Activated CD4-positive, alpha-beta T cell treated with anti-CD3 and anti-CD28 coated beads, Interleukin-2, amount 10 ng/mL, durations not matched to agents 7 days and 5 days (primary cell): ENCODE measurements at regions not wholly inside any gene's neighbourhood (a gene's known extent, or its start where the extent isn't known, plus 50 kb on each side); places are given as distances from the start of the nearest gene placed in this dataset.
"Not testable (repeated sequence)": the region's sequence is repeated elsewhere in the genome, so short reads cannot be mapped to it uniquely, and the experiment has no call there.

ENCODE experiments used
- CTCF ChIA-PET: fragments of 350-600 bp; sonication (Branson Sonifier 250); formaldehyde crosslinking; loops from one replicate; lab custom pipeline; 2021; ENCODE audit warnings: antibody characterized with exemption; lab: Charles Lee
- POLR2A ChIA-PET: fragments of 350-600 bp; sonication (Branson Sonifier 250); formaldehyde crosslinking; loops from one replicate; lab custom pipeline; 2021; ENCODE audit warnings: antibody characterized with exemption; lab: Charles Lee
- DNase-seq: peaks from one replicate; pipeline ENCODE4 v3.0.0-alpha.2; 2020
- H3K27ac Mint-ChIP-seq: one replicate; pipeline ENCODE4 v1.8.0; 2021; ENCODE audit warnings: mild to moderate bottlenecking, moderate library complexity, mixed read lengths
- H3K27me3 Mint-ChIP-seq: one replicate; pipeline ENCODE4 v1.8.0; 2021; ENCODE audit warnings: mixed read lengths
- H3K36me3 Mint-ChIP-seq: one replicate; pipeline ENCODE4 v1.8.0; 2021; ENCODE audit warnings: low read depth, mixed read lengths
- H3K4me1 Mint-ChIP-seq: one replicate; pipeline ENCODE4 v1.8.0; 2021; ENCODE audit warnings: mixed read lengths
- H3K4me3 Mint-ChIP-seq: one replicate; pipeline ENCODE4 v1.8.0; 2021; ENCODE audit warnings: mild to moderate bottlenecking, moderate library complexity, mixed read lengths
- H3K9me3 Mint-ChIP-seq: one replicate; pipeline ENCODE4 v1.8.0; 2021; ENCODE audit warnings: mixed read lengths

DNA sequence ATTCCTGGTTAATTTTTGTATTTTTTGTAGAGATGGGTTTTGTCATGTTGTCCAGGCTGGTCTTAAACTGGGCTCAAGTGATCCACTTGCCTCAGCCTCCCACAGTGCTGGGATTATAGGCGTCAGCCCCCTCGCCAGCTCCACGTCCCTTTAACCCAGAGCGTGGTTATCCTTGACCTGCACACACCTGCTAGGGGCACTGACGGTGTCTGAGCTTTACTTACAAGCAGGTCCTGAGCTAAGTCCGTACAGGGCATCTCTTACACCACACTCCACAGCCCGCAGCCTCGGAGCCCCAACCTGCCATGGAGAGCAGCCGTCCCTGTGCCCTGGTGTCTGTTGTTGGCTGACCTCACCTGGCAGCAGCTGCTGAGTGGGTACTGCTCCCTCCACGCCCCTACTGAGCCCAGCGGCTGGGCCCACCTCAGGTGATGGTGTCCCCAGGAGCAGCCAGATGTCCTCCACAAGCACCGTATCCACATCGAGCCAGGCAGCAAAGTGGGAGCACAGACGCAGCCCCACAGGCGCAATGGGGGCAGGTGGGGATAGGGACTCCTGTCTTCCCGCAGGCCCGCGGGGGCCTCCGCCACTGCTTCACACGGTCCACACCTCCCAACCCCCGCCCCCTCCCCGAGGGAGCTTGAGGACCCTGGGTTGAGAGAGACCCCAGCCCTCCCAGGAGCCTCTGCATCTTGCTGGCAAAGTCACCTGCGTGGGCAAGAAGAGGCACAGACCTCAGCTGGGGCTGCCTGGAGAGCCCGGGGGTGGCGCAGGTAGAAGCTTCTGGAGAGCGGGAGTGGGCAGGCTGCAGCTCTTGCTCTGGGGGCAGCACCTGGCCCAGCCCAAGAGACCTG is 325.4 kb upstream of the SFSWAP start:
- Mint-ChIP-seq H3K36me3 (no peaks in the 10 kb centered on the region), H3K27me3 (no peaks in the 10 kb centered on the region), H3K4me3 (no peak overlapping the region), H3K27ac (no peak overlapping the region), H3K9me3 (no peaks in the 10 kb centered on the region), H3K4me1 (no peaks in the 10 kb centered on the region)
- POLR2A ChIA-PET, result no interaction called here
- no peak for DNase-seq
- CTCF ChIA-PET, result interaction anchor here (0.6 kb wide), 1 partner anchor 122 kb away, joined by 3 read pairs; no protein-coding TSS in a partner anchor

GRCh38 chr12:131386167-131386521 is 324.7 kb upstream of the SFSWAP start:
- ChIA-PET CTCF (no interaction called here), POLR2A (no interaction called here)
- Mint-ChIP-seq H3K36me3 (no peaks in the 10 kb centered on the region), H3K9me3 (no peaks in the 10 kb centered on the region), H3K4me1 (no peaks in the 10 kb centered on the region), H3K4me3 (no peak overlapping the region), H3K27ac (no peak overlapping the region), H3K27me3 (no peaks in the 10 kb centered on the region)
- DNase-seq, result no peak

DNA sequence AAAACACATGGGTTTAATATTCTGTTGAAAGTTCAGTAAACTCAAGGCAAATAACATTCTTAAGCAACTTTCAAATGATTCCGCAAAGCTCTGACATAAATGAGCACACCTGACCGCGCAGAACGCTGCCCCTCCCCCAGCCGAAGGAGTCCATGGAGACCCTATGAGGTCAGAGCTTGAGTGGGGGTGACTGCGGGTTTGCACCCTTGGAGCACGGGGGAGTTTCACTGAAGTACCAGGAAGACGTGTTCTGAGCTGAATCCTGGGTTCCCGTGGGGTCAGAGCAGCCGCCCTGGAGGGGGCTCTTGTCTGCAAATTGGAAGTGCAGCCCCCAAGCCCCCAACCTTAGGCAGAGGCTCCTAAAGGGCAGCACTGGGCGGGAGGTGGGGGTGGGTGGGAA is 324.1 kb upstream of the SFSWAP start:
- Mint-ChIP-seq H3K9me3 (no peaks in the 10 kb centered on the region), H3K4me1 (no peaks in the 10 kb centered on the region), H3K4me3 (no peak overlapping the region), H3K27ac (no peak overlapping the region), H3K36me3 (no peaks in the 10 kb centered on the region), H3K27me3 (no peaks in the 10 kb centered on the region)
- CTCF ChIA-PET, result interaction anchor here (1.0 kb wide), 1 partner anchor 9 kb away, joined by 3 read pairs; no protein-coding TSS in a partner anchor
- no peak for DNase-seq
- POLR2A ChIA-PET, result no interaction called here

DNA sequence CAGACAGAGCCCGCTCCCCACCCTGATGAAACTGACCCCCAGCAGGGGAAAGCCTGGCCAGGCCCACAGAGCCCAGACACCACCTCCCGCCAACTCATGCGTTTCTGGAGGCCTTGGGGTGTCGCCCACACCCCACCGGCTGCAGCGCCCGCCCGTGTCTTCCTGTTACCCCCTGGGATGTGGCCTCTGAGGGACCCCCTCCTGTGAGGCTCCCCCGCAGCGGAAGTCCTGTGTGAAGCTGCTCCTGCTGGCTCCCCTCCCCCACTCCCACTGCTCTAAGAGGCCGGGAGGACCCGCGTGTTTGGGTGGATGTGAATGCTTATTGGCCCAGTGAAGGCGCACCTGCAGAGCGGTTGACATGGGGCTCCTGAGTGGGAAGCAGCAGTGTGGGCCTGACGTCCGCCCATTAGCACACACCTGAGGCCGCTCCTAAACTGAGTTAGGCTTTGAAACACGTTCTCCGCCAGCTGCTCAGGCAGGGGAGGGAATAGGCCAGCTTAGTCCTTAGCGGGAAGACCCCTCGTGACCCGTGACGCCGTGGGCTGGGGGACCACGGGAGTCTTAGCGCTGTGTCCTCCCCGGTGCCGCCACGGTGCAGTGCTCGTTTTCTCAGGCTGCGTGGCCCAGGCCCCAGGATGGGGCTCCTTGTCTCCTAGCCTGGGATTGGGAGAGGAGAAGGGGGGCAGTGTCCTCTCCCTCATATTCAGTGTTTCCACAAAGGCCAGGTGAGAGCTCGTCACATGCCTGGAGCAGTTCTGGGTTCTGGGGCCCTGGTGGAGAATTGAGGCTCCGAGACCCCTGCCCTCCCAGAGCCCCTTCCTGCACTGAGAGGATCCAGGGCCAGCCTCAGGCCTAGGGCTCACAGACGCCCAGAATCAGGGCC is 323.4 kb upstream of the SFSWAP start:
- no peaks in the 10 kb centered on the region for H3K27me3 Mint-ChIP-seq
- no peak overlapping the region for H3K4me3 Mint-ChIP-seq
- H3K27ac Mint-ChIP-seq, result no peak overlapping the region
- ChIA-PET POLR2A (no interaction called here), CTCF (interaction anchor here (1.0 kb wide), 1 partner anchor 10 kb away, joined by 3 read pairs; no protein-coding TSS in a partner anchor)
- no peaks in the 10 kb centered on the region for H3K4me1 Mint-ChIP-seq
- H3K36me3 Mint-ChIP-seq, result no peaks in the 10 kb centered on the region
- H3K9me3 Mint-ChIP-seq, result no peaks in the 10 kb centered on the region
- no peak for DNase-seq

GRCh38 chr12:131388164-131389053 is 322.5 kb upstream of the SFSWAP start:
- H3K9me3 Mint-ChIP-seq, CTCF ChIA-PET, DNase-seq, H3K4me1 Mint-ChIP-seq, H3K4me3 Mint-ChIP-seq, H3K27ac Mint-ChIP-seq, H3K27me3 Mint-ChIP-seq, H3K36me3 Mint-ChIP-seq, POLR2A ChIA-PET: not testable (repeated sequence)

- no peak overlapping the region for H3K4me3 Mint-ChIP-seq
- H3K27me3 Mint-ChIP-seq, result no peaks in the 10 kb centered on the region
- H3K27ac Mint-ChIP-seq, result no peak overlapping the region
- no peaks in the 10 kb centered on the region for H3K36me3 Mint-ChIP-seq
- ChIA-PET POLR2A (no interaction called here), CTCF (no interaction called here)
- H3K4me1 Mint-ChIP-seq, result no peaks in the 10 kb centered on the region
- H3K9me3 Mint-ChIP-seq, result peaks cover 4% of the 10 kb centered on the region
- no peak for DNase-seq
Measured at GRCh38 chr12:131389054-131390013, 321.6 kb upstream of the SFSWAP start.

- Mint-ChIP-seq H3K4me3 (no peak overlapping the region), H3K4me1 (no peaks in the 10 kb centered on the region), H3K27me3 (no peaks in the 10 kb centered on the region), H3K27ac (no peak overlapping the region), H3K36me3 (no peaks in the 10 kb centered on the region), H3K9me3 (peaks cover 4% of the 10 kb centered on the region)
- CTCF ChIA-PET, result no interaction called here
- POLR2A ChIA-PET, result no interaction called here
- peak; percentile 12 for DNase-seq
Measured at GRCh38 chr12:131390412-131391334, 320.2 kb upstream of the SFSWAP start.

DNA sequence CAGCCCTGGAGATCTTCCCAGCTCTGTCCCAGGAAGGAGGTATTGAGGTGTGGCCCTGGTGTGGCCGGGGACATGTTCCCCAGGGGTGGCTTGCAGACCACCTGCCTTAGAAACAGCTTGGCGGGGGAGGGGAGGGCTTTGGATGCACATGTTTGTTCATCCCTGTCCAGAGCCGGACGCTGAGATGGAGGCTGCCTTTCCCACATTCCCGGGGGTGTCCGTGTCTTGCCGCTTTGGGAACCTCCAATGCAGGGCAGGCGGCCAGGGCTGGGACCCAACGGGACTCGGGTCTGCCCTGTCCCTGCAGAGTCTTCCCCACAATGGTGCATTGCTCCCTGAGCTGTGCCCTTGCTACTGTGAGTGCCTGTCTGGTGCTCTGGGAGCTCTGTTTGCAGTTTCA is 319.5 kb upstream of the SFSWAP start:
- H3K4me3 Mint-ChIP-seq, result no peak overlapping the region
- no peaks in the 10 kb centered on the region for H3K36me3 Mint-ChIP-seq
- H3K9me3 Mint-ChIP-seq, result peaks cover 4% of the 10 kb centered on the region
- ChIA-PET CTCF (no interaction called here), POLR2A (no interaction called here)
- H3K27ac Mint-ChIP-seq, result no peak overlapping the region
- H3K27me3 Mint-ChIP-seq, result no peaks in the 10 kb centered on the region
- H3K4me1 Mint-ChIP-seq, result no peaks in the 10 kb centered on the region
- DNase-seq, result no peak

DNA sequence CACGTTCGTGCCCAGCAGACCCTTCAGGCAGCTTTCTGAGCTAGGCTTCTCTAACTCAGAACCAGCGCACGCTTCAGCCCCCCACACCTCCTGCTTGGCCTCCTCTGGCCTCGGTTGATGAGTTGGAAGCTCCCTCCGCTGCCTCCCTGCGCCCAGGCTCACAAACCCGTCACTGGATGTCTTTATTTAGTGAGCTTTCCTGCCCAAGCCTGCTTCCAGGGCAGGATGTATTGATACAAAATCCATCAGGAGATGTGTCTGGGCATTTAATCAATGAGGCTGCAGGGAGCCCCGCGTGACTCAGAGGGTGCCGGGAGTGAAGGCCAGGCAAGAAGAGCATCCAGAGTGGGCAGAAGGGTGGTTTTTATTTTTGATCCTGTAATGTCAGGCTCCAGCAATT is 316.1 kb upstream of the SFSWAP start:
- H3K9me3 Mint-ChIP-seq, result peaks cover 19% of the 10 kb centered on the region
- H3K36me3 Mint-ChIP-seq, CTCF ChIA-PET, DNase-seq, H3K27me3 Mint-ChIP-seq, POLR2A ChIA-PET, H3K27ac Mint-ChIP-seq, H3K4me1 Mint-ChIP-seq, H3K4me3 Mint-ChIP-seq: not testable (repeated sequence)

- H3K27ac Mint-ChIP-seq, H3K4me1 Mint-ChIP-seq, H3K27me3 Mint-ChIP-seq, H3K36me3 Mint-ChIP-seq, DNase-seq, H3K4me3 Mint-ChIP-seq, CTCF ChIA-PET, POLR2A ChIA-PET: not testable (repeated sequence)
- H3K9me3 Mint-ChIP-seq, result peaks cover 19% of the 10 kb centered on the region
Measured at GRCh38 chr12:131395209-131395684, 315.6 kb upstream of the SFSWAP start.

GRCh38 chr12:131395971-131396573 is 314.8 kb upstream of the SFSWAP start:
- DNase-seq, result no peak
- Mint-ChIP-seq H3K27me3 (no peaks in the 10 kb centered on the region), H3K9me3 (peaks cover 19% of the 10 kb centered on the region), H3K4me1 (no peaks in the 10 kb centered on the region), H3K36me3 (no peaks in the 10 kb centered on the region), H3K4me3 (no peak overlapping the region), H3K27ac (no peak overlapping the region)
- CTCF ChIA-PET, result no interaction called here
- POLR2A ChIA-PET, result no interaction called here
